Body of pancreas (tissue), 4 donors: ENCODE measurements at regions not wholly inside any gene's neighbourhood (a gene's known extent, or its start where the extent isn't known, plus 50 kb on each side); places are given as distances from the start of the nearest gene placed in this dataset.

Source experiments
- POLR2A ChIP-seq, 3 donors: fragments of 450-650 bp; IDR thresholded peaks; one replicate each; pipeline ENCODE4 v1.6.1; 2016; ENCODE audit warnings: antibody characterized with exemption in 3 of 3, mild to moderate bottlenecking in 2 of 3
- TF ChIP-seq, protein P1 (sequence below), 7 experiments: fragments of 450-650 bp in 4 of 7; fragments of 200-600 bp in 3 of 7; sonication (generic) in 3 of 7; IDR thresholded peaks; one replicate each; pipeline ENCODE4 v1.5.1; 2016 to 2019; ENCODE audit warnings: antibody characterized with exemption in 7 of 7

GRCh38 chr2:139918982-139919381, 1138.8 kb upstream of the NXPH2 start:
- TF ChIP-seq, protein P1, sequence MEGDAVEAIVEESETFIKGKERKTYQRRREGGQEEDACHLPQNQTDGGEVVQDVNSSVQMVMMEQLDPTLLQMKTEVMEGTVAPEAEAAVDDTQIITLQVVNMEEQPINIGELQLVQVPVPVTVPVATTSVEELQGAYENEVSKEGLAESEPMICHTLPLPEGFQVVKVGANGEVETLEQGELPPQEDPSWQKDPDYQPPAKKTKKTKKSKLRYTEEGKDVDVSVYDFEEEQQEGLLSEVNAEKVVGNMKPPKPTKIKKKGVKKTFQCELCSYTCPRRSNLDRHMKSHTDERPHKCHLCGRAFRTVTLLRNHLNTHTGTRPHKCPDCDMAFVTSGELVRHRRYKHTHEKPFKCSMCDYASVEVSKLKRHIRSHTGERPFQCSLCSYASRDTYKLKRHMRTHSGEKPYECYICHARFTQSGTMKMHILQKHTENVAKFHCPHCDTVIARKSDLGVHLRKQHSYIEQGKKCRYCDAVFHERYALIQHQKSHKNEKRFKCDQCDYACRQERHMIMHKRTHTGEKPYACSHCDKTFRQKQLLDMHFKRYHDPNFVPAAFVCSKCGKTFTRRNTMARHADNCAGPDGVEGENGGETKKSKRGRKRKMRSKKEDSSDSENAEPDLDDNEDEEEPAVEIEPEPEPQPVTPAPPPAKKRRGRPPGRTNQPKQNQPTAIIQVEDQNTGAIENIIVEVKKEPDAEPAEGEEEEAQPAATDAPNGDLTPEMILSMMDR (IDR thresholded peaks at IDR 0.05), result no peak
- TF ChIP-seq POLR2A (IDR thresholded peaks at IDR 0.05), result no peak
